ENCODE measurements at regions not wholly inside any gene's neighbourhood (a gene's known extent, or its start where the extent isn't known, plus 50 kb on each side); places are given as distances from the start of the nearest gene placed in this dataset.

DNA sequence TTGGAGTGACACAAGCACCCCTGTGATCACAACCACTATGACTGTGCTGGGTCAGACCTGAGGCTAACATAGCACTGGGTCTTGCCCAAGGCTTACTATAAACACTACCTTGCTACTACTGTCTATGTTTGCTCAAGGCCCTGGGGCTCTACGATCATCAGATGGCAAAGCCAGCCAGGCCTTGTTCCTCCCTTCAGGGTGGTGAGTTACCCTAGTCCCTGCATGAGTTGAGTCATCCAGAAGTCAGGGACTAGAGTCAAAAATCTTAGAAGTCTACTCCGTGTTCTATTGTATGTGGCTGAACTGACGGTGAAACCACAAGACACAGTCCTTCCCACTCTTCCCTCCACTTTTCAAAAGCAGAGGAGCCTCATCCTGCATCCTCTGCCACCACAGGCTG lies 551.2 kb upstream of the FSIP2 start:
- TF ChIP-seq, protein P1, sequence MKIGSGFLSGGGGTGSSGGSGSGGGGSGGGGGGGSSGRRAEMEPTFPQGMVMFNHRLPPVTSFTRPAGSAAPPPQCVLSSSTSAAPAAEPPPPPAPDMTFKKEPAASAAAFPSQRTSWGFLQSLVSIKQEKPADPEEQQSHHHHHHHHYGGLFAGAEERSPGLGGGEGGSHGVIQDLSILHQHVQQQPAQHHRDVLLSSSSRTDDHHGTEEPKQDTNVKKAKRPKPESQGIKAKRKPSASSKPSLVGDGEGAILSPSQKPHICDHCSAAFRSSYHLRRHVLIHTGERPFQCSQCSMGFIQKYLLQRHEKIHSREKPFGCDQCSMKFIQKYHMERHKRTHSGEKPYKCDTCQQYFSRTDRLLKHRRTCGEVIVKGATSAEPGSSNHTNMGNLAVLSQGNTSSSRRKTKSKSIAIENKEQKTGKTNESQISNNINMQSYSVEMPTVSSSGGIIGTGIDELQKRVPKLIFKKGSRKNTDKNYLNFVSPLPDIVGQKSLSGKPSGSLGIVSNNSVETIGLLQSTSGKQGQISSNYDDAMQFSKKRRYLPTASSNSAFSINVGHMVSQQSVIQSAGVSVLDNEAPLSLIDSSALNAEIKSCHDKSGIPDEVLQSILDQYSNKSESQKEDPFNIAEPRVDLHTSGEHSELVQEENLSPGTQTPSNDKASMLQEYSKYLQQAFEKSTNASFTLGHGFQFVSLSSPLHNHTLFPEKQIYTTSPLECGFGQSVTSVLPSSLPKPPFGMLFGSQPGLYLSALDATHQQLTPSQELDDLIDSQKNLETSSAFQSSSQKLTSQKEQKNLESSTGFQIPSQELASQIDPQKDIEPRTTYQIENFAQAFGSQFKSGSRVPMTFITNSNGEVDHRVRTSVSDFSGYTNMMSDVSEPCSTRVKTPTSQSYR (CRISPR knock-in tag; IDR thresholded peaks at IDR 0.05), result no peak
- TF ChIP-seq, protein P2, sequence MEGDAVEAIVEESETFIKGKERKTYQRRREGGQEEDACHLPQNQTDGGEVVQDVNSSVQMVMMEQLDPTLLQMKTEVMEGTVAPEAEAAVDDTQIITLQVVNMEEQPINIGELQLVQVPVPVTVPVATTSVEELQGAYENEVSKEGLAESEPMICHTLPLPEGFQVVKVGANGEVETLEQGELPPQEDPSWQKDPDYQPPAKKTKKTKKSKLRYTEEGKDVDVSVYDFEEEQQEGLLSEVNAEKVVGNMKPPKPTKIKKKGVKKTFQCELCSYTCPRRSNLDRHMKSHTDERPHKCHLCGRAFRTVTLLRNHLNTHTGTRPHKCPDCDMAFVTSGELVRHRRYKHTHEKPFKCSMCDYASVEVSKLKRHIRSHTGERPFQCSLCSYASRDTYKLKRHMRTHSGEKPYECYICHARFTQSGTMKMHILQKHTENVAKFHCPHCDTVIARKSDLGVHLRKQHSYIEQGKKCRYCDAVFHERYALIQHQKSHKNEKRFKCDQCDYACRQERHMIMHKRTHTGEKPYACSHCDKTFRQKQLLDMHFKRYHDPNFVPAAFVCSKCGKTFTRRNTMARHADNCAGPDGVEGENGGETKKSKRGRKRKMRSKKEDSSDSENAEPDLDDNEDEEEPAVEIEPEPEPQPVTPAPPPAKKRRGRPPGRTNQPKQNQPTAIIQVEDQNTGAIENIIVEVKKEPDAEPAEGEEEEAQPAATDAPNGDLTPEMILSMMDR (IDR thresholded peaks at IDR 0.05), result no peak
- TF ChIP-seq, protein P3, sequence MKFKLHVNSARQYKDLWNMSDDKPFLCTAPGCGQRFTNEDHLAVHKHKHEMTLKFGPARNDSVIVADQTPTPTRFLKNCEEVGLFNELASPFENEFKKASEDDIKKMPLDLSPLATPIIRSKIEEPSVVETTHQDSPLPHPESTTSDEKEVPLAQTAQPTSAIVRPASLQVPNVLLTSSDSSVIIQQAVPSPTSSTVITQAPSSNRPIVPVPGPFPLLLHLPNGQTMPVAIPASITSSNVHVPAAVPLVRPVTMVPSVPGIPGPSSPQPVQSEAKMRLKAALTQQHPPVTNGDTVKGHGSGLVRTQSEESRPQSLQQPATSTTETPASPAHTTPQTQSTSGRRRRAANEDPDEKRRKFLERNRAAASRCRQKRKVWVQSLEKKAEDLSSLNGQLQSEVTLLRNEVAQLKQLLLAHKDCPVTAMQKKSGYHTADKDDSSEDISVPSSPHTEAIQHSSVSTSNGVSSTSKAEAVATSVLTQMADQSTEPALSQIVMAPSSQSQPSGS (CRISPR knock-in tag; IDR thresholded peaks at IDR 0.05; ENCODE audit: borderline replicate concordance, low read depth), result no peak
- no peak for TF ChIP-seq ATF1 (CRISPR knock-in tag; IDR thresholded peaks at IDR 0.05)
- TF ChIP-seq, protein P4, sequence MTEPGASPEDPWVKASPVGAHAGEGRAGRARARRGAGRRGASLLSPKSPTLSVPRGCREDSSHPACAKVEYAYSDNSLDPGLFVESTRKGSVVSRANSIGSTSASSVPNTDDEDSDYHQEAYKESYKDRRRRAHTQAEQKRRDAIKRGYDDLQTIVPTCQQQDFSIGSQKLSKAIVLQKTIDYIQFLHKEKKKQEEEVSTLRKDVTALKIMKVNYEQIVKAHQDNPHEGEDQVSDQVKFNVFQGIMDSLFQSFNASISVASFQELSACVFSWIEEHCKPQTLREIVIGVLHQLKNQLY (CRISPR knock-in tag; IDR thresholded peaks at IDR 0.05), result no peak
- TF ChIP-seq, protein P5, sequence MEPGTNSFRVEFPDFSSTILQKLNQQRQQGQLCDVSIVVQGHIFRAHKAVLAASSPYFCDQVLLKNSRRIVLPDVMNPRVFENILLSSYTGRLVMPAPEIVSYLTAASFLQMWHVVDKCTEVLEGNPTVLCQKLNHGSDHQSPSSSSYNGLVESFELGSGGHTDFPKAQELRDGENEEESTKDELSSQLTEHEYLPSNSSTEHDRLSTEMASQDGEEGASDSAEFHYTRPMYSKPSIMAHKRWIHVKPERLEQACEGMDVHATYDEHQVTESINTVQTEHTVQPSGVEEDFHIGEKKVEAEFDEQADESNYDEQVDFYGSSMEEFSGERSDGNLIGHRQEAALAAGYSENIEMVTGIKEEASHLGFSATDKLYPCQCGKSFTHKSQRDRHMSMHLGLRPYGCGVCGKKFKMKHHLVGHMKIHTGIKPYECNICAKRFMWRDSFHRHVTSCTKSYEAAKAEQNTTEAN (CRISPR knock-in tag; IDR thresholded peaks at IDR 0.05), result no peak
- TF ChIP-seq RELA (CRISPR knock-in tag; IDR thresholded peaks at IDR 0.05; ENCODE audit: borderline replicate concordance), result no peak
- TF ChIP-seq ZNF138 (CRISPR knock-in tag; conservative IDR thresholded peaks at IDR 0.05), result no peak
- no peak for TF ChIP-seq ZNF121 (CRISPR knock-in tag; IDR thresholded peaks at IDR 0.05)
- TF ChIP-seq, protein P6, sequence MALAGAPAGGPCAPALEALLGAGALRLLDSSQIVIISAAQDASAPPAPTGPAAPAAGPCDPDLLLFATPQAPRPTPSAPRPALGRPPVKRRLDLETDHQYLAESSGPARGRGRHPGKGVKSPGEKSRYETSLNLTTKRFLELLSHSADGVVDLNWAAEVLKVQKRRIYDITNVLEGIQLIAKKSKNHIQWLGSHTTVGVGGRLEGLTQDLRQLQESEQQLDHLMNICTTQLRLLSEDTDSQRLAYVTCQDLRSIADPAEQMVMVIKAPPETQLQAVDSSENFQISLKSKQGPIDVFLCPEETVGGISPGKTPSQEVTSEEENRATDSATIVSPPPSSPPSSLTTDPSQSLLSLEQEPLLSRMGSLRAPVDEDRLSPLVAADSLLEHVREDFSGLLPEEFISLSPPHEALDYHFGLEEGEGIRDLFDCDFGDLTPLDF (CRISPR knock-in tag; IDR thresholded peaks at IDR 0.05), result no peak
- TF ChIP-seq CREB1 (CRISPR knock-in tag; IDR thresholded peaks at IDR 0.05), result no peak
